HL-60/S4 (cell line): ENCODE measurements at regions not wholly inside any gene's neighbourhood (a gene's known extent, or its start where the extent isn't known, plus 50 kb on each side); places are given as distances from the start of the nearest gene placed in this dataset.
"Not testable (repeated sequence)": the region's sequence is repeated elsewhere in the genome, so short reads cannot be mapped to it uniquely, and the experiment has no call there.

Experiments
- in situ Hi-C: fragments of 300-500 bp; cut with MboI; formaldehyde crosslinking; loops from 2 replicates; pipeline ENCODE4 v1.14.3; 2022; ENCODE audit warnings: low sequenced_read_pairs

DNA sequence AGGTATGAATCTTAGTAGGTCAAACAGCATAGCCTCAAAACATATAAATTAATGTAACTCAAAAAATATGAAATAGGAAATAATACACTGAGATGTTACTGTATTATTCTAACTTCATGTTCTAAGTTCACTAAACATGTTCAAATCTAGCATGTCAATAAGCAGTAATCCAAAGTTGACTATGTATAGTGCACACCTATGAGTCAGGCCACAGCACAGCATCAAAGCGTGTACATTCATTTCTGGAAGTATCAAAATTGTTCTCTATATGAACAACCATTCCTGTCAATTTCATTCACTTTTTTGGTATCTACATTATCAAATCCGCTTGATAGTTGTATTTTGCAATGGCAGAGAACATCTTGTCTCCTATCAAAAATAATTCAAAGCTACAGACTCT, 418.9 kb upstream of the POM121L12 start:
- in situ Hi-C loops: no loop called here

DNA sequence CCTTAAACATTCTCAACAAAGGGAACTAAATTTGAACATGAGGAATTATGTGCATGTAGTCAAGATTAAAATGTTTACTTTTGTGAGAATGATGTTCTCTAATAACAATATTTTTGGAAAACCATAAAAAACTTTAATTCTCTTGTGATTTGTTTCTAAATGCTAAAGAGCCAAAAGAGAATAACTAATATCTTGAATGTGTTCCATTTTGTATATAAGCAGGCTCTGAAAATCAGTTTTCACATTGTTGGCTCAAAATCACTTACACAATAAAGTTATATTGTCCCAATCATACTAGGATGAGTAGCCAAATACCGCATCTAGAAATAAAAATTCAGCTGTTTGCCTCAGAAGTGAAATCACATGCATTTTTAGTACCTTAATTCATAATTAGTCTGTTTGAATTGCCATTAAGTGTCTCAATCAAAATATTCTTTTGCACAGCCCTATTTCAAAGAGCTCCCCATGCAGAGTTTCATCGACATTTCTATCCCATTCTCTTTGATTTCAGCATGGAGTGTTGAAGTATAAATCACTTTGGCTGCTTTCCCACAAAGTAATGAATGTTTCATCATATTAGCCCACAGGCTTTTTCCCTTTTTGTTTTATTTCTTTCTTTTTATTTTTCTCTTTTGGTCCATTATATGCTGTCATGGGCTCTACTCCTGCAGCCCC, 420.3 kb upstream of the POM121L12 start:
- in situ Hi-C loops: no loop called here

DNA sequence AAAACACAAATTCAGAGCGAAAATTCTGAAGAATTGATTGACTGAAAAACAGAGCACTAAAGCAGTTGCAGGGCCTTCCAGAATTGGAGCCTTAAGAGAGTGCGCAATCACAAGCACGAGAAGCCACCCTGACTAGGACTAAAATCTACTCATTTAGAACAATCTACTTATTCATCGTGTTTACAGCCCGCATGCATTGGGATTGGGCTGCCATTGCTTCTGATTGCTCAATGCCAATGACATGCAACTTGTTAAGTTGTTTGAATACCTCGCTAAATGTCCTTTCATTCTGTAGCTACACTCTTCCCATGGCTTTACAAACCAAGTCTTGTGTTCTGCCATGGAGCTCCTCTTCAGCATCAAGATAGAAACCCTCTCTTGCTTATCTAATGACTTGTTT, 425.9 kb upstream of the POM121L12 start:
- in situ Hi-C loops: no loop called here

DNA sequence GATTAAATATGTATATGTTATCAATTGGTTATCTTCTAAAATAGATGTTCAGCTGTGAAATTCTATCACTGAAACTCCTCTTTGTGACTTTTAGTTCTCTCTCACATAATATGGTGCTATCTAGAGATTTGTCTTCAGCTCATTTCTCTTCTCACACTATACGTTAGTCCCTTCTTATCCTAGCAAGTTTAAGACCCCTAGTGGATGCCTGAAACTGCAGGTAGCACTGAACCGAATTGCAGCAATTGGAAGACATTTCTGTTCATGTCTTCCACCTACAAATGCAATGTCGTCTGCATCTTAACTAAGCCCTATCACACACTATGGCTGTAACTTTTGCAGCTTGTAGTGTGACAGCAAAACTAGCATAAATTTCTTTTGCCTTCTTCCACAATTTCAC, 442.7 kb upstream of the POM121L12 start:
- in situ Hi-C loops: no loop called here

DNA sequence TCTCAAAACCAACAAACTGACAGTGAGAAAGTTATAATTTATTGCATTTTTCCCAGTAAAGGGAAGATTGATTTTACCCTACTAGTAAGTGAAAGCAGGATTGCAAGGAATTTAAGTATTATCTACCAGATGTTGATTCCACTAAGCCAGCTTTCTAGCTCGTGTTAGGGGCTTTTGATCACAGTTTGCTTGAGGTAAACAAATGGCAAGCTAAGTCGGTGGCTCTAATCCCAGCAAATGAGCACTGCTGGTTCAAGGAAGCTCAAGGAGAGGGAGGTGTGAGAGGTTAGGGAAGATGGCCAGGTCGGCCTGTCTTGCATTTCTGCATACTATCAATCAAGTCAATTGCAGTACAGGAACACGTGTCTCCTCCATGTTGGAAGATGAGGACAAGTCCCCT, 448.7 kb upstream of the POM121L12 start:
- in situ Hi-C loops: no loop called here

DNA sequence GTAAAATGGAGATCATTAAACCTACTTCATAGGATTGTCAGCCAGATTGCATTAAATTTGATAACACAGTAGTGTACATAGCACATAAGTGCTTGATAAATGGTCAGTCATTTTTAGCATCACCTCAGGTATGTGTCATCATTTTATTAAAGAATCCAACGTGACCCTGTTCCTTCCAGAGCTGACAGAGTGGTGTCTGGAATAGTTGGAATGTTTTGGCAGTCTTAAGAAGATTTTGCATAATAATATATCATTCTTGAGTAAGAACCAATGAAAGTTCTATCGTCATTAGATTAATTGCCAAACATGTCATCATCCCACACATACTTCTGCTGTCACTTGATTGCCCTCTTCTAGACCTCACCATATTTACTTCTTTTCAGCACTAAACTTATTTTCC, 451.4 kb upstream of the POM121L12 start:
- in situ Hi-C loops: no loop called here

DNA sequence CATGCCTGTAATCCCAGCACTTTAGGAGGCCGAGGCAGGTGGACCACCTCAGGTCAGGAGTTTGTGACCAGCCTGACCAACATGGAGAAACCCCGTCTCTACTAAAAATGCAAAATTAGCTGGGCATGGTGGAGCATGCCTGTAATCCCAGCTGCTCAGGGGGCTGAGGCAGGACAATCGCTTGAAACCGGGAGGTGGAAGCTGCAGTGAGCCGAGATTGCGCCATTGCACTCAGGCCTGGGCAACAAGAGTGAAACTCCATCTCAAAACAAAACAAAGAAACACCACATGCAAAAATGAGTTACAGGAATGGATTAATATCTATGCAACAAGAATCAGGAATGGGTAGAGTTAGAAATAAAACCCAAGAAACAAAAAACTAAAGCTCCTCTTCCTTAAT, 462.3 kb upstream of the POM121L12 start:
- in situ Hi-C loops: not testable (repeated sequence)

DNA sequence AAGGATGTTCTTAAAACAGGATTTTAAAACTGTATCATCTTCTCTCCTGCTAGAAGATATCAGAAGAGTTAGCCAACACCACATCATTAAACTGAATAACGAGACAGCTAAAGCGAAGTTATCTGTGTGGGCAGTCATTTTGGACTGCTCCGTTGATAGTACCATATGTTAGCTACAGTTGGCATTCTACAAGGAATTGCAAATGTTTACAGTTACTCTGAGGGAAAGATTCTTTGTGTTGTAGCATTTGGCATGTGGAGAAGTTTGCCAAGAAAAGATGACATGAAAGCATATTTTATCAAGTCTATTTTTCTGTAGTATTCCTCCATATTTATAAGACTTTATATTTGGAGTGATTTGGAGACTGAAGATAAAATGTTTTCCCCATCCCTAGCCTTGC, 464.4 kb upstream of the POM121L12 start:
- in situ Hi-C loops: no loop called here

DNA sequence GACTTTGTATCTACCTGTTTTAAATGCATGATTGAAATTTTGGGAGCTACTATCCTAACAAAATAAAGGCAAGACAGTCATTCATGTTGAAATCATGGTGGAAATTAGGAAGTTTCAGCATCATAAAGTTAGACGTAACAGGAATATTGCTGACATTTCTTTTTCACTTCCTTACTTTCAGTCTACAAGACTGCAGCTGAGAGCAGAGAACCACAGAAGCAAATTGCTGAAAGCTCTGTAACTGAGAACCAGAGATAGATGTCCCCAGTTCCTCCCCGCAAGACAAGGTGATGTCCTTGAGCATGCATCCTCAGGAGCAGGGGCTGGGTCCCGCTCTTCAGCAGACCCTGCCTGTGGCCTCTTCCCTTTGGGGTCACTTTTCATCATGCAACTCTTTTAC, 466.3 kb upstream of the POM121L12 start:
- in situ Hi-C loops: no loop called here

DNA sequence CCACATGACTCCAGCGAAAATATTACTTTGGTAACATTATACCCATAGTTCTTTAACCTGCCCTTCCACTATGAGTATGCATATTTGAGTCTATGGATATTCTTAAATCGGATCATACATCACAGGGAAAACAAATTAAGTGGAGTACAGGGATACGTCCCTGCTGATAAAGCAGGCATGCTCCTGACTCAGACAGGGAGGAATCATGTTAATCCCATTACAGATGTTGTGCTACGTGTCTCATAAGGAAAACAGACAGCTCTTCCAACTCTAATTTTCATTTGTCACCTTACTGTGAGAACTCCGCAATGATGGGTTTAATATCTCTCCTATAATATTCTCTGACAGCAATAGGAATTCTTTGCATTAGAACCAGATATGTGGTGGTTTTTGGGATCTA, 469.5 kb upstream of the POM121L12 start:
- in situ Hi-C loops: no loop called here

DNA sequence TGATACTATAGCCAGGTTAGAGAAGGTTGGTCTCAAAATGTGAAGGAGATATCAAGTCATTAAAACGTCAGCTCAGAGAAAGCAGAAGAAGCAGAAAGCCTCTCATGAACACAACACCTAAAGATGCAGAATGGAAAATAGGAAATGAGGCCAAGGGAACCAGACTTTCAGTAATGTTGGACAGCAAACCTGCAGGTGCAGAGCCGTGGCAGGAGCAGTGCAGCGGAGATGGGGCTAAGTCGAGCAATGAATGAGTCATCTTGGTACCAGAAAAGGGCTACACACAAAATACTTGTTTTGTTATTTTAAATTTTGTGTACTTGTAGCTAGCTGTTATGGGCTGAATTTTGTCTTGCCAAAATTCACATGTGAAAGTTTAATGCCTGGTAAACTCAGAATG, 479.6 kb upstream of the POM121L12 start:
- in situ Hi-C loops: no loop called here

DNA sequence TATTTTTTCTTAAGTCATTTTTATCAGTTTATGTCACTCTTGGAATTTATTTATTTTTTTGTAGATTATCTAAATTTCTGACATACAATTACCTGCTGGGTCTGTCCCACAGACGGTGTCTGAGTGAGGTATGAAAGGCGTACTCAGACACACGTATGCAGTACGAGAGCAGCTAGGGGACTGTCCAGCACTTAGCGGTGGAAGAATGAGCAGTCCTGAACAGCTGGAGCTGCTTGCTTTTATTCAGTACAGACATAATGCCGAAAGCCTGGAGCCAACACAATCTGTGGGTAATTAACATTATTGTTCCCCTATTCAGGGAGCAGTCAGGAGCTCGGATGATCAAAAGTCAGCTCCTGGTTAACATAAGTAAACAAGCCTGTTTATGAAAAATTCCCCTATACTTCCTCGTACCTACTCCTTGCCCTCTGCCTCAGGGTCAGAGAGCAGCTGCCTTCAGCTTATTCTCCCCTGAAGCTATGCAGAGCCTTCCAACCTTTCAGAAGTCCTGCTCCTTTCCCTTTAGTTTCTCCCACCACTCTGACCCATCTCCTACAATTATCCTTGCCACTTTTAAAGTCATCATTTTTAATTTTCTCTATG, 488.0 kb upstream of the POM121L12 start:
- in situ Hi-C loops: no loop called here

DNA sequence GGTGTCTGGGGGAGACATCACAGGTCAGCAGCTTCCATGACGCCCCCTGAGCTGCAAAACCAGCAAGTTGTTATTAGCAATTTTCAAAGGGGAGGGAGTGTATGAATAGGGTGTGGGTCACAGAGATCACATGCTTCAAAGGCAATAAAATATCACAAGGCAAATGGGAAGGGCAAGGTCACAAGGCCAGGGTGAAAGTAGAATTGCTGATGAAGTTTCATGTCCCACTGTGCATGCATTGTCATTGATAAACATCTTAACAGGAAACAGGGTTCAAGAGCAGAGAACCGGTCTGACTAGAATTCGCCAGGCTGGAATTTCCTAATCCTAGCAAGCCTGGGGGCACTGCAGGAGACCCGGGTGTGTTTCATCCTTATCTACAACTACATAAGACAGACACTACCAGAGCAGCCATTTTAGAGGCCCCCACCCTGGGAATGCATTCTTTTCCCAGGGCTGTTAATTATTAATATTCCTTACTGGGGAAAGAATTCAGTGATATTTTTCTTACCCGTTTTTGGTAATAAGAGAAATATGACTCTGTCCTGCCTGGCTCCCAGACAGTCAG, 494.2 kb upstream of the POM121L12 start:
- in situ Hi-C loops: not testable (repeated sequence)

DNA sequence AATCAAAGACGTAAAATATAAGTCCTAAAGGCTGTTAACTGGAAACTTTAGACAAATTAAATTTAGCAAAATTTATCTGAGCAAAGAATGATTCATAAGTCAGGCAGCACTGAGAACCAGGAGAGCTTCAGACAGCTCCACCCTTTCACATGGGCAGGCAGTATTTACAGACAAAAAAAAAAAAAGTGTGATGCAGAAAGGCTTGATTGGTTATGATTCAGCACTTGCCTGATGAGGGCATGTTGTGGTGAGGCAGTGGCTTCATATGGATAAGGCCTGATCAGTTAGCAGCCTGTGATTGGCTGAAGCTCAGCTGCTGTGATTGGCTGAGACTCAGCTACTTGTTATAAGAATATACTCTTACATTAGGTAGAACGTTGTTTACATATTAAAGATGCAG, 495.4 kb upstream of the POM121L12 start:
- in situ Hi-C loops: no loop called here

DNA sequence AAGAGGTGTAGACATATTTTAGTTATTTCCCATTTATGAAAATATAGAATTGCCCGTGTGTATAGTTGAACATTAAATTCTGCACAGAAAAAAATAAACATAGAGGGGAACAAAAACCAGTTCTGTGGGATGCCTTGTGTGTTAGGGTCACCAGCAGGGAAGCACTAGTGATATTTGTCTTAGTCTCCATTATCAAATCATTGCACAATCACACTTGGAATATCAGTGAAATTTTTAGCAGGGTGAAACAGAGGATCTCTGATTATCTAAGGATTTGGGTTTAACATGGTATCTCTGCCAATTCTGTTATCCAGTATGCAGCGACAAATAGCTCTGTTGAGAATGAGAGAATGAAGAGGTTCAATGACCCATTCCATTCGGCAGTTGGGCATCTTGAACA, 496.0 kb upstream of the POM121L12 start:
- in situ Hi-C loops: no loop called here

DNA sequence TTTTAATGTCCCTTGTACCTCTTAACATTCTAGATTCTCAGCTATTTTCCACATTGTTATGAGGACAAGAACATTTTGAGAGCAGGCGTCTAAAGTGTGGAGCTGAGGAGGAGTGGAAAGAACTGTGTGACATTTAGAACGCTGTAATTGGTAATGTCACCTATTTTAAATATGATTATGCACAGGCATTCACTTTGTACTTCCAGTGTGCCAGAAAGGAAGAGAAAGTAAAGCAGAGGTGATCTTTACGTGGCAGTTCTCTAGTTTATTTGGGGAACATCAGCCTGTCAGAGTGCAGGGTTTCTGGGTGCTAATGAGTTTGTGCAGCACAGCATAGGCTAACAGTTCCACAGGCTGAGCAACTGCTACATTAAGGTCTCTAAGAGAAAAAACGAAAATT, 498.4 kb upstream of the POM121L12 start:
- in situ Hi-C loops: no loop called here

DNA sequence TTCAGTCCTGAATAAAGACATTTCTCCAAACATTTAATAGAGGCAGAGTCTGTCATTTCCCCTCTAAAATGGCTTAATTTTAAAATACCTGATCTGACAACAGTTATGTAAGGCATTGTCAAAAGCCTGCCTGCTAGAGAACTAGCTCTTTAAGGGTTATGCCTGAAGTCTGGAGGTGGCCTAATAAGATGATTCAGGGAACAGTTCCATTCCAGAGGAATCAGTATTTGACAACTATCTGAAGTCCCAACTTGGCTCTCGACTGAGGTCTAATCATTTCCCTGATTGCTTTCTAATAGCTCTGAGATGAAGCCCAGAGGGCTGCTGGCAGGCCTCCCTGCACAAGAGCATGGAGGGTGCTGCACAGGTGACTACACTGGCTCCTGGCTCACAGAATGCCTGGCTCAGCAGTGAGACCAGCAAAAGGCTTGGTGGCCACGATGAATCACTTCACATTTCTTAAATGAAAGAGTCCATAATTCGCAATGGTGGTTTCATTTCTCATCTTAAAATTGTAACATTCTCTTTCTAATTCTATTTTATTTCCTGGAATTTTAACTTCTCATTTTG, 509.6 kb upstream of the POM121L12 start:
- in situ Hi-C loops: no loop called here

DNA sequence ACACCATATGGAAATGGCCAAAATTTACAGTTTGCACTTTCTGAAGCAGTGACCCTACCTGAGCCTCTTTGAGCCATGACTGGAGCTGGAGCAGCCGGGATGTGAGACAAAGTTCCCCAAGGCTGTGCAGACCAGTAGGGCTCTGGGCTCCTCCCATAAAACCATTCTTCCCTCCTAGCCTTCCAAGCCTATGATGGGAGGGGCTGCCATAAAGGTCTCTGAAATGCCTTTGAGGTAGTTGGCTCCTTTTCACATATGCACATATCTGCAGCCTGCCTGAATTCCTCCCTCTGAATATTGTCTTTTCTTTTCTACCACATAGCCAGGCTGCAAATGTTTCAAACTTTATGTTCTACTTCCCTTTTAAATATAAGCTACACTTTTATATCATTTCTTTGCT, 516.6 kb upstream of the POM121L12 start:
- in situ Hi-C loops: no loop called here

DNA sequence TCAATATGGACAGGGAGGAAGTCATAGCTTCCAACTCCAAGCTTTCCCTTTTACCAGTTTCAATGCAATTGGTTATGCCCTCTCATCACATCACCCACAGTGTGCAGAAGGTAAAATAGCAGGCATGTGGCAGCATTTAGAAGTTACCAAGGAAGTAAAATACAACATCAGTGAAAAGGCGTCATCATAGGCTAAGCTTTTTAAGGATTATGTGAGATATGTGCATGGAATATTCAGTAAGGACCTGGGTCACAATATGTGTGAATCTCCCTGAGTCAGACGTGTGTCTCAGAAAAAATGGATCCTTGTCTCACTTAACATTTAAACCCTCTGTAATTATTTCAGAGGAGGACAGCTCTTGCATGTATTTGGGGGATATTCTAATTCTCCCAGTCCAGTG, 522.8 kb upstream of the POM121L12 start:
- in situ Hi-C loops: no loop called here

DNA sequence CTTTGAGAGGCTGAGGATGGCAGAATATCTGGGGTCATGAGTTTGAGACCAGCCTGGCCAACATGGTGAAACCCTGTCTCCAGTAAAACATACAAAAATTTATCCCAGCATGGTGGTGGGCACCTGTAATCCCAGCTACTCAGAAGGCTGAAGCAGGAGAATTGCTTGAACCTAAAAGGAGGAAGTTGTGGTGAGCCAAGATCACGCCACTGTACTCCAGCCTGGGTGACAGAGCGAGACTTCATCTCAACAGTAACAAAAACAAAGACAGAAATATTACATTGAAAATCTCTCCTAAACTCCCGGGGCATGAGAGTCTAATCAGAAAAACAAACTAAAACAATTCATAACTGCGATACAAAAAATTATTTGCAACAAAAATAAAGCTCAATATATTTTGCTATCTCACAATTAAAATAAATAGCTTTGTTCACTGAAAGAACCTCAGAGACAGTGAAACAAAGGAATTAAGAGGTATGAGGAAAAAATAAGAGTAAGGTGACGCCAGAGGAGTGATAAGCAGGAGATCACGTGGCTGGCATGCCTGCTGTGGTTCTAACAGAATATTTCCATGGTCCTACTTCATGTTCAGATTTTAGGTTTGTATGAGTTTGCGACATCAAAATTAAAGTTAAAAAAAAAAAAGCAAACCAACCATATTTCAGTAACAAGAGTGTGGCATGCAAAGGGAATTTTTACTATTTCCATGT, 527.7 kb upstream of the POM121L12 start:
- in situ Hi-C loops: no loop called here

DNA sequence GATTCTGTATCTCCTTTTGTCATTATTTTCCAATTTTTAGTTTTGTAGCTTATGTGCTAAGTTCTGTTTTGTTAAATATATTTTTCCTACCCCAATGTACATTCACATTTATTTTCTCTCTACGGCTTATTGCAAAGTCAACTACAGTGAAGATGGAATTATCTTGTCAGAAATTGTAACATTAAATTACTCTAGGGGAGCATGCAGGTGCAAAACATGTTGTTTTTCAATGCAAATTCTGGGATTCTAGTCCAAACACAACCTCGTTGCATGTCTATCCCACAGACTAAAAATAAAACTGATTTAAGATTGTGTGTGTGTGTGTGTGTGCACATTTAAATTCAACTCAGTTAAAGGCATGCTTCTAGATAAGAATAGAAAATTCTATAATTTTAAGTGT, 529.1 kb upstream of the POM121L12 start:
- in situ Hi-C loops: no loop called here

DNA sequence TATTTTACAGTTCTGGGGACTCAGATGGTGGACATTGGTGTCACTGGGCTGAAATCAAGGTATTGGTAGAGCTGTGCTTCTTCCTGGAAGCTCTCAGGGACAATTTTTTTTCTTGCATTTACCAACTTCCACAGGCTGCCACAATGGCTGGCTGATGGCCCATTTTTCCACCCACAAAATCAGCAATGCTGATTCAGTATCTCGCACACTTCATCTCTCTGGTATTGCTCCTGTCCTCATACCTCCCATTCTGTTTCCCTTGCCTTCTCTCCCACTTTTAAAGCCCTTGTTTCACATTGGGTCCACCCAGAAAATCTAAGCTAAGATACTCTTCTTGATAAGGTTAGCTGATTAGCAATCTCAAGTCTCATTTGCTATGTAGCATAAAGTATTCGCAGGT, 530.9 kb upstream of the POM121L12 start:
- in situ Hi-C loops: no loop called here
